Inflammatory macrophage (primary cell): ENCODE measurements at regions not wholly inside any gene's neighbourhood (a gene's known extent, or its start where the extent isn't known, plus 50 kb on each side); places are given as distances from the start of the nearest gene placed in this dataset.

Experiments
- DNase-seq, 2 donors: peaks; one replicate each; pipeline ENCODE4 v3.0.0-alpha.2; 2020 to 2022

GRCh38 chr22:47281126-47282106 lies 519.0 kb downstream of the TBC1D22A start:
- DNase-seq: no peak

DNA sequence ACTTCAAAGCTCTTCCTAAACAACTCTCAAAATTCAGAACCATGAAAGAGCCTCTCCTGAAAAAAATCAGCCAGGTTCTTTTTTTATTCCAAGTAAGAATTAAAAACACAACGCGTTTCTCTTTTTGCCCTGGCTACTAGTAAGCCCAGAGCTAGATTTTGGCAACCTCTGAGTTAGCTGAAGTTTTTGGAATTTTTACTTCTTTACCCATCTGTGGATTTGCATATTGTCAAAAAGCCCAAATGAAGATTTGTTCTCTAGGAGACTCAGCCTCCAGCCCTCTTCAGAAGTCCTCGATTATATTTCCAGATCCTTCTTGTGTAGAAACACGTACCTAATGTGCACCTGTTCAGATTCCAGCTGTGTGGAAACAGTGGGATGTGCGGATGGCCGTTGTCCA lies 517.9 kb downstream of the TBC1D22A start:
- DNase-seq: no peak

DNA sequence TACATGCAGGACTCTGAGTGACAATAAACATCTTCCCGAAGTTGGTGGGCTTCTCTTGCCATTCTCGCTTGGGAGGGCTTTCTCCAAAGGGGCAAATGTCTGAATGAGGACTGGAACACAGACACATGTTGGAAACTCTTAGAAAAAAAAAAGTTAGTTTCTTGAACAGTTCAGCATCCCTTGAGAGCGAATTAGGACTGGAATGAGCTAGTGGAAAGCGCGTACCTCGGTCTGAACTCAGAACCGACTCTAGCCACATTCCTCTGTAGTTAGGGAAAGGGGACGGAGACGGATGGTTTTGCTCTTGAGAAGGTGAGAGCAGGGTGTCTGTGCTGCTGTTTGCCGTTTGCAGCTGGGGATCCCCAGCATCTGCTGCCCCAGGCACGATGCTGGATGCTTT lies 517.3 kb downstream of the TBC1D22A start:
- DNase-seq: no peak

GRCh38 chr22:47279337-47279736 lies 516.9 kb downstream of the TBC1D22A start:
- DNase-seq: no peak

GRCh38 chr22:47278655-47279054 lies 516.2 kb downstream of the TBC1D22A start:
- DNase-seq: no peak

- no peak for DNase-seq
These were observed 515.1 kb downstream of the TBC1D22A start for GRCh38 chr22:47277531-47277930.

- DNase-seq: no peak
These were observed 514.5 kb downstream of the TBC1D22A start for GRCh38 chr22:47276991-47277390.

DNA sequence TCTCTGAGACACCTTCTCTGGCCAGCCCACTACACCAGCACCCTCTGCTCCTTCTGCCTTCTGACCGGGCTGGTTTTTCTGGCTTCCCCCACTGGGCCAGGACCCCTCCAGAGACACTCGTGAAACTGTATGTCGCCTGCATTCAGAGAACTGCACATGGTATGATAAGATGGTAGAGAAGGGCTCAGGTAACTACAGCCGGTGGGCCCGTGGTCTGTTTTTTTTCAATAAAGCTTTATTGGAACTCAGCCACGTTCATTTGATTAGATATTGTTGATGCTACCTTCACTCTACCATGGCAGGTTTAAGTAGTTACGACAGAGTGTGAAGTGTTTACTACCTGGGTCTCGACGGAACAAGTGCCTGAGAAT lies 514.0 kb downstream of the TBC1D22A start:
- no peak for DNase-seq

GRCh38 chr22:47275605-47276449 lies 513.4 kb downstream of the TBC1D22A start:
- no peak for DNase-seq

- no peak for DNase-seq
These were observed 511.7 kb downstream of the TBC1D22A start for GRCh38 chr22:47274196-47274595.

GRCh38 chr22:47270463-47271135 lies 508.1 kb downstream of the TBC1D22A start:
- DNase-seq: no peak

DNA sequence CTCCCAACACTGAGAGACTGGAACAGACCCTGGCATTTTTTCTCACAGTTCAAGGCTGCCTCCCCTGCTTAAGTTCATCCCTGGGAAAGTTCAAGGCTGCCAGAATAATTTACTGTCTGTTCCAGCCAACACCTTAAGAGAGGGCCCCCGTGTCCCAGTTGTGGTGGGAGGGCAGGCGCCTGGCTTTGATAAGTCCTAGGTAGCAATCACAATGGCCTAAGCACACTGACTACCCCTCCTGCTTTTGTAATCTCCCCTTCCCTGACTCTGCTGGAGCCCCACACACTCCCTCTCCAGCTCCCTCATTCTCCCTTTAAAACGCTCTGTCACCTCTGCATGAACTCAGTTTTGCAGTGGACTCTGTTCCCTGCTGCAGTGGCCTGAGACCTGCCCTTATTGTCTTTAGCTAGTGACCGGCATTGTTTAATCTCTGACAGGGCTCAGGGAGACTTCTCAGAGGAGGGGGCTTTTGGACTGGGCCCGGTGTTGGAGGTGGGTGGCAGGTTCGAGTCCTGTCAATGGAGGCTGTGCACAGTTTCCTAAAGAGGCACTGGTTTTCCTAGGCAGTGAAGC lies 507.2 kb downstream of the TBC1D22A start:
- DNase-seq: no peak

DNA sequence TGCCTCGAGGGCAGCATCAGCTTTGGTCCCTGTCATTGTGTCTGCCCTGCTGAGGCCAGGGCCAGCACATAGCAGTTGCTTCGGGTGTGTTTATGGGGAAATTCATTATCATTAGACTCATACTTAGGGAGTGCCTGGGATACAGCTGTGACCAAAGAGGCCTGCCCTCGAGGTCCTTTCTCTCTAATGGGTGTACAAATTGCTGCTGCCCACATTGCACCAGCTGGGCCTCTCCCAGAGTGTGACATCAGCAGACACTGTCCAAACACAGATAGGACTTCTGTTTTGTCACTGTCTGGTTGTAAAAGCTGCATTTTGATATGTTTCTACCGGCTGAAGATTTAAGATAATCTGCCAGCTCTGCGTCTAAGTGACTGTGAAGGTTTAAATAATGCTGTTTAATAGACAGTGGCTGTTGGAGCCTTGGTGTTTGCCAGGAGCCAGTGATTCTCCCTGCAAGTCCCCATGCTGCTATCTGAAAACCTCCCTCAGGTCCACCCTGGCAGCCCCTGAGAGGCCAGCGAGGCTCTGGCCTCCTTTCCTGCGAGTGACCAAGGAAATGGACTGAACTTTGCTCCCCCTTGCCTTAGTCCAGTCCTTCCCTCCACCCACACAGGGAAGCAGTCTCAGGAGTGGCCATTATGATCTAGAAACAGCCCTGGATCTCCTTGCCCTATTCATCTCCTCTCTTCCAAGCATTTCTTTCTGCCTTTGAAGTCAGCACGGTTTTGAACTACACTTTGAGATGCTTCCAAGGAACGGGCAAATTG lies 505.2 kb downstream of the TBC1D22A start:
- no peak for DNase-seq

DNA sequence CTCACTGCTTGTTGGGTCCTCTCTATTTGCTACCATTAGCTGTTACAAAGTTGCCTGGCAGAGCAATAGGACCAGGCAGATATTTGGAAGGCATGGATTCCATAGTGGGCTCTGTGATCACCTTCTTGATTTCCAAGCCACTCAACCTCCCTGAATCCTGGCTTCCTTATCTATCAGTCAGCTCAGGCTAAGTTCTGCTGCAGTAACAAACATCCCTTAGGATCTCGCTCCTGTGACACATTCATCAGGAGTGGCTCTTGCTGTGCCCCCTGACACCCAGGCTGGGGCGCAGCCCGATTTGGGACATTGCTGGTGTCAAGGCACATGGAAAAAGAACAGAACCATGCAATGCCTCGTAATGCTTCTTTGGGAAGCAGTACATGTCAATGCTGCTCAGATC lies 503.9 kb downstream of the TBC1D22A start:
- DNase-seq: no peak

DNA sequence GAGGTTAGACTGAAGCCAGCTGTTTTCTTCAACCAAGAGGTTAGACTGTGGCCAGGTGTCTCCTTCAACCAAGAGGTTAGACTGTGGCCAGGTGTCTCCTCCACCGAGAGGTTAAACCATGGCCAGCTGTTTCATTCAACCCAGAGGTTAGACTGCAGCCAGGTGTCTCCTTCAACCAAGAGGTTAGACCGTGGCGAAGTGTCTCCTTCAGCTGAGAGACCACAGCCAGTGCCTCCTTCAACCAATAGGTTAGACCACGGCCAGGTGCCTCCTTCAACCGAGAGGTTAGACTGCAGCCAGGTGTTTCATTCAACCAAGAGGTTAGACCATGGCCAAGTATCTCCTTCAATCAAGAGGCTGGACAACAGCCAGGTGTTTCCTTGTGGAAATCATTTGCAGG lies 498.1 kb downstream of the TBC1D22A start:
- no peak for DNase-seq

GRCh38 chr22:47259990-47260389 lies 497.5 kb downstream of the TBC1D22A start:
- DNase-seq: no peak

- no peak for DNase-seq
These were observed 496.6 kb downstream of the TBC1D22A start for GRCh38 chr22:47259049-47259448.

DNA sequence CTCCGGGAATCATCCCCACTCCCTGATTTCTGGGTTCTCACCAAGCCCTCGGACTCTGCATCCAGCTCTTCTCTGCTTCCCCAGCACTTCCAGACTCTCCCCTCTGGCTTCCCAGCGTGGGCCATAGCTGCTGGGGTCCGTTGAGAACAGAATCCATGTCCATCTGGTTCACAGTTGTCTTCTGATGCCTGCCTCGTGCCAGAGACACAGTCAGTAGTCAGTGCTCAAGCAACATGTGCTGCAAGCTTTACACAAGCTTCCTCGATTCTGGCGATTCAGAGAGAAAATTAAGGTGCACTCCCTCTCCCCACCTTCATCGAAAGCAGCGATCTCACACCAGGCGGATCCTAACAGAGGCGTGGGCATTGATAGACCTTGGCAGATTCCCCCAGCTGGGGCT lies 495.5 kb downstream of the TBC1D22A start:
- DNase-seq: no peak

GRCh38 chr22:47257566-47257965 lies 495.1 kb downstream of the TBC1D22A start:
- no peak for DNase-seq

DNA sequence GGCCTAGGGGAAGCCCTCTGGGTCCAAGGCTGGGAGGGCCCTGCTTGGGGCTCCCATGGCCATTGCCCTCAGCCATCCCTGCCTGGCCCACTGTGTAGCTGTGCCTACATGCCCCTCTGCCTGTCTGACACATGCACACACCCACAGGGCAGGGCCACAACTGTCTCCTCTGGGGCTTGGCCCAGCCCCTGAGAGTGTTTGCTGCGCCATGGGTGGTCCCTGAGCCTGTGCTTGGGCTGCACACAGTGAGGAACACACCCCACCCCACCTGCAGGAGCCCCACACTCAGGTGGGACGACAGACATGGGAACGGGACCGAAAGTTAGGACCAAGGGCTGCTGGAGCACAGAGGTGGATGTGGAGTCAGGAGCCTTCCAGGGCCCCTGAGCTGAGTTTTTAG lies 489.5 kb downstream of the TBC1D22A start:
- DNase-seq: no peak

- no peak for DNase-seq
These were observed 488.7 kb downstream of the TBC1D22A start for GRCh38 chr22:47250995-47251765.
